ENCODE measurements at regions not wholly inside any gene's neighbourhood (a gene's known extent, or its start where the extent isn't known, plus 50 kb on each side); places are given as distances from the start of the nearest gene placed in this dataset.
A peak's percentile ranks its signal among the peaks of the same experiment; 100 is the strongest.

DNA sequence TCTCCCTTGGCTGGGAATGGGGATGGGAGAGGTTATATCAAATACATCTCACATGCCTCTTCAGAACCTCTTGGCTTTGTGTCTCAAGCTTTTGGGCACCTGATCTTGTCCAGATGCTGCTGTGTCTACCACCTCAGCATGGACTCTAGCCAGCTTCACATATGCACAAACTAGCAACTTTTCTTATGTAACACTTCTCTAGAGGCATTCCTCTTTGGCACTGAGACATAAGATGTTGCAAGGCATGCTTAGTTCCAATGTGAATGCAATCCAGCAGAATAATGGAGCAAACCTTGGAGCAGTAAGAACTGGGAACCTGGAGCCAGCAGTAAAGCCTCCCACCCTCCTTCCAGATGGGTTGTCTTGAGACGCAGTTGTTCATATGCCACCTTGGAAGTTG, 113.4 kb upstream of the TMEM47 start:
- TF ChIP-seq, protein P1, sequence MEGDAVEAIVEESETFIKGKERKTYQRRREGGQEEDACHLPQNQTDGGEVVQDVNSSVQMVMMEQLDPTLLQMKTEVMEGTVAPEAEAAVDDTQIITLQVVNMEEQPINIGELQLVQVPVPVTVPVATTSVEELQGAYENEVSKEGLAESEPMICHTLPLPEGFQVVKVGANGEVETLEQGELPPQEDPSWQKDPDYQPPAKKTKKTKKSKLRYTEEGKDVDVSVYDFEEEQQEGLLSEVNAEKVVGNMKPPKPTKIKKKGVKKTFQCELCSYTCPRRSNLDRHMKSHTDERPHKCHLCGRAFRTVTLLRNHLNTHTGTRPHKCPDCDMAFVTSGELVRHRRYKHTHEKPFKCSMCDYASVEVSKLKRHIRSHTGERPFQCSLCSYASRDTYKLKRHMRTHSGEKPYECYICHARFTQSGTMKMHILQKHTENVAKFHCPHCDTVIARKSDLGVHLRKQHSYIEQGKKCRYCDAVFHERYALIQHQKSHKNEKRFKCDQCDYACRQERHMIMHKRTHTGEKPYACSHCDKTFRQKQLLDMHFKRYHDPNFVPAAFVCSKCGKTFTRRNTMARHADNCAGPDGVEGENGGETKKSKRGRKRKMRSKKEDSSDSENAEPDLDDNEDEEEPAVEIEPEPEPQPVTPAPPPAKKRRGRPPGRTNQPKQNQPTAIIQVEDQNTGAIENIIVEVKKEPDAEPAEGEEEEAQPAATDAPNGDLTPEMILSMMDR (IDR thresholded peaks at IDR 0.05; ENCODE audit: insufficient read depth, low read length, poor library complexity, severe bottlenecking) = no peak
- DNase-seq (ENCODE audit: low read depth) = no peak
- H3K27me3 ChIP-seq (ENCODE audit: control insufficient read depth, insufficient read depth, low read length) = no peaks in the 10 kb centered on the region
- no peak overlapping the region for H3K4me3 ChIP-seq (ENCODE audit: low read depth, low read length)
- H3K36me3 ChIP-seq (ENCODE audit: control insufficient read depth, insufficient read depth, low read length) = no peaks in the 10 kb centered on the region

DNA sequence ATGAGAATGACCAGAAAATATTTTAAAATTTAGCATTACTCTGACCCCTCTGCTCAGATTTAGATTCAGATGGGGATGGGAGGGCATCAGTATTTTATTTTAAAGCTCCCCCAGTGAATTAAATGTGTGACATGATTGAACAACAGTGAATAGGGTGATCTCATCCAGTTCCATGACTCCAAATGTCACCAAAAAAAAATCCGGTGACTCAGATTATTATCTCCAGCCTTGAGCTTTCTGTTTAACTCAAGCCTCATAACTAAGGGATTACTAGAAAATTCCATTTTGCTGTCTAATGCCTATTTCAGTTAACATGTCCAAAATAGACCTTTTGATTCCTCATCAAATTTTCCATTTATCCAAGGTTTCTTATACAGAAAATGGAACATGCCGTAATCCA, 121.8 kb upstream of the TMEM47 start:
- H3K27me3 ChIP-seq (ENCODE audit: control insufficient read depth, insufficient read depth, low read length) = no peaks in the 10 kb centered on the region
- DNase-seq (ENCODE audit: low read depth) = no peak
- TF ChIP-seq, protein P1 (IDR thresholded peaks at IDR 0.05; ENCODE audit: insufficient read depth, low read length, poor library complexity, severe bottlenecking) = no peak

DNA sequence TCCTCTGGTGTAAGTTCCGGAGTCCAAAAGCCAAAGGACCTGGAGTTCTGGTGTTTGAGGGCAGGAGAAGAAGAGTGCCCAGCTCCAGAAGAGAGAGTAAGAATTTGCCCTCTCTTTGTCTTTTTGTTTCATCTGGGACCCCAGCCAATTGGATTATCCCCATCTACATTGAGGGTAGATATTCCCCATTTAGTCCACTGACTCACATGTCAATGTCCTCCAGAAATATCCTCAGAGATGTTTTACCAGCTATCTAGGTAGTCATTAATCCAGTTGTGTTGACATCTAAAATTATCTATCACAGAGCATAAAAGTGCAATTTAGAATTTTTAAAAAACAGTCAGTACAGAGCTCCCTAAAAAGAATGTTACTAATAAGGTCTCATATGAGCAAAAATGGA, 132.9 kb upstream of the TMEM47 start:
- no peaks in the 10 kb centered on the region for H3K36me3 ChIP-seq (ENCODE audit: control insufficient read depth, insufficient read depth, low read length)
- no peak overlapping the region for H3K4me3 ChIP-seq (ENCODE audit: low read depth, low read length)
- no peaks in the 10 kb centered on the region for H3K27me3 ChIP-seq (ENCODE audit: control insufficient read depth, insufficient read depth, low read length)
- TF ChIP-seq, protein P1 (IDR thresholded peaks at IDR 0.05; ENCODE audit: insufficient read depth, low read length, poor library complexity, severe bottlenecking) = no peak
- DNase-seq (ENCODE audit: low read depth) = no peak

More for the DNA sequence above, 121.8 kb upstream of the TMEM47 start:
- Histone ChIP-seq H3K36me3 (ENCODE audit: control insufficient read depth, insufficient read depth, low read length) (no peaks in the 10 kb centered on the region), H3K4me3 (ENCODE audit: low read depth, low read length) (no peak overlapping the region)

DNA sequence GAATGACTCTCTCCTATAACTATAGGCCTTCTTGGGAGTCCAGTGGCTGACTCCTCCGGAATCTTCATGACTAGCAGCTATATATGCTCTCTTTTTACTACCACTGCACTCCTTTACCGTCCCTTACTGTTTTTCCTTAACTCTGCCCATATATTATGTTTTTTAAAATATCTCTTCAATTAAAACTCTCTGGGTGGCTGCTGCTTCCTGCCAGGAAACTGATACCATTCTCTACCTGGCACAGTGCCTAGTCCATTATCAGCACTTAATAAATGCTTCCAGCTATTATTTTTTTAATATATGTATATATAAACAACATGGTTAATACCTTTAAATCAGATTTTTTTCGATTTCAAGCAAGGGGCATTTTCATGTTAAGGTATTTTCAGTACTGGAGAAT, 136.6 kb upstream of the FAM47B start:
- no peak for DNase-seq (ENCODE audit: low read depth)

DNA sequence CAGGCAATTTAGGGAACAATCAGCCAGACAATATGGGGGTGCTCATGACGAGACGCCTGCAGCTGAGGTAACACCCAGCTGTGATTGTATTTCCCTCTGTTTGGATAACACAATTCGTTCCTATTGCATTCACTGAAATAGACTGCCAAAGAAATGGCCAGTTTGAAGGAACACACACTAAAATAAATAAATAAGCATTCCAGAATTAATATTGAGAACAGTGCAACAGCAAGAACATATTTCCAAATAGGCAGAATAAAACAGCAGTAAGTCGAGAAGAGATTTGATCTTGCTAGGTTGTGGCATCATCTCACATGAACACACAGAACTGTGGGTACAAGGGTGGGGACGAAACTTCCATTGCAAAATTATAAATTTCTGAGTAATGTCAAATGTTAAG, 133.5 kb upstream of the FAM47B start:
- H3K4me3 ChIP-seq (ENCODE audit: low read depth, low read length) = no peak overlapping the region
- H3K27me3 ChIP-seq (ENCODE audit: control insufficient read depth, insufficient read depth, low read length) = no peaks in the 10 kb centered on the region
- DNase-seq (ENCODE audit: low read depth) = no peak
- no peaks in the 10 kb centered on the region for H3K36me3 ChIP-seq (ENCODE audit: control insufficient read depth, insufficient read depth, low read length)
- TF ChIP-seq, protein P1 (IDR thresholded peaks at IDR 0.05; ENCODE audit: insufficient read depth, low read length, poor library complexity, severe bottlenecking) = no peak

More for the DNA sequence above, 136.6 kb upstream of the FAM47B start:
- TF ChIP-seq, protein P1 (IDR thresholded peaks at IDR 0.05; ENCODE audit: insufficient read depth, low read length, poor library complexity, severe bottlenecking) = no peak
- no peaks in the 10 kb centered on the region for H3K27me3 ChIP-seq (ENCODE audit: control insufficient read depth, insufficient read depth, low read length)
- no peak overlapping the region for H3K4me3 ChIP-seq (ENCODE audit: low read depth, low read length)
- H3K36me3 ChIP-seq (ENCODE audit: control insufficient read depth, insufficient read depth, low read length) = no peaks in the 10 kb centered on the region

DNA sequence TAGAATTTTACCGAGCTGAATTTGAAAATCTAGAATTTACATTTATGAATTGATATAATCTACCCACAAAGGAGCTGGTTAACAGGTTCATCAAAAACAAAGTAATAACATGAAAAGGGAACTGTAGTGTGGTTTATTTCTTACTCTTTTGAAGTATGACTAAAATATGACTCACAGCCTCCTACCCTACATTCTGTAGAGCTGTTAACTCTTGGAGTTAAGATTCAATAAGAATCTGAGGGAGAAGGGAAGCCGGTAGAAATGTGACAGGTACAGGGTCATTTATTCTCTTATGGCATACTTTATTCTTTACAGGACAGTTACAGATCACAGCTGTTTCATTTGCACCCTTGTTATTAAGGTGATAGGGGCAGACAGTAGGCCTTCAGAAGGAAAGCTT, 132.2 kb upstream of the FAM47B start:
- Histone ChIP-seq H3K36me3 (ENCODE audit: control insufficient read depth, insufficient read depth, low read length) (no peaks in the 10 kb centered on the region), H3K4me3 (ENCODE audit: low read depth, low read length) (no peak overlapping the region), H3K27me3 (ENCODE audit: control insufficient read depth, insufficient read depth, low read length) (no peaks in the 10 kb centered on the region)
- TF ChIP-seq, protein P1 (IDR thresholded peaks at IDR 0.05; ENCODE audit: insufficient read depth, low read length, poor library complexity, severe bottlenecking) = no peak
- peak; percentile 12 for DNase-seq (ENCODE audit: low read depth)

All from kidney epithelial cell (primary cell).